B cell (primary cell): ENCODE measurements at regions not wholly inside any gene's neighbourhood (a gene's known extent, or its start where the extent isn't known, plus 50 kb on each side); places are given as distances from the start of the nearest gene placed in this dataset.

Experiments used
- EZH2 ChIP-seq: IDR thresholded peaks from 2 replicates; pipeline ENCODE4 v1.6.1; 2012; ENCODE audit warnings: borderline replicate concordance, low read depth, mild to moderate bottlenecking, moderate library complexity, low read length; ENCODE audit not compliant: insufficient read depth, poor library complexity, severe bottlenecking
- TF ChIP-seq, protein P1 (sequence below): fragments of 200-600 bp; IDR thresholded peaks from one replicate; pipeline ENCODE4 v1.8.0; 2022; ENCODE audit warnings: antibody characterized with exemption, mild to moderate bottlenecking

DNA sequence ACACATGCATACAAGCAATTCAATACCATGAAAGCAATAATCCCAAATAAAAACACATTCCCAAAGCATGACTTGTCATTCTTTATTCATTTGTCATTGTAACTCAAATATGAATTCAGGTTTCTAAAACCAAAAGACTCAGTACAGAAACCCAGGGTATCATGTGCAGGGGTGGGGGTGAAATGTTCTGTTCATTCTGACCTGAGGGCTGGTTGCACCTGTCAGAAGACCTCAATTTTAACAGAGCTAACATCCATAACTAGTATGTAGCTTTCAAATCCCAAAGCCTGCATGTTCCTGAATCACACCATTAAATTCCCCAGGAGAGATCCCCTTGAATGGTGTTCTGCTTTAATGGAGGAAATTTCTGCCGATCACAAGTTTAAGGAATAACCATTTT, 738.7 kb downstream of the MCTP2 start:
- TF ChIP-seq, protein P1, sequence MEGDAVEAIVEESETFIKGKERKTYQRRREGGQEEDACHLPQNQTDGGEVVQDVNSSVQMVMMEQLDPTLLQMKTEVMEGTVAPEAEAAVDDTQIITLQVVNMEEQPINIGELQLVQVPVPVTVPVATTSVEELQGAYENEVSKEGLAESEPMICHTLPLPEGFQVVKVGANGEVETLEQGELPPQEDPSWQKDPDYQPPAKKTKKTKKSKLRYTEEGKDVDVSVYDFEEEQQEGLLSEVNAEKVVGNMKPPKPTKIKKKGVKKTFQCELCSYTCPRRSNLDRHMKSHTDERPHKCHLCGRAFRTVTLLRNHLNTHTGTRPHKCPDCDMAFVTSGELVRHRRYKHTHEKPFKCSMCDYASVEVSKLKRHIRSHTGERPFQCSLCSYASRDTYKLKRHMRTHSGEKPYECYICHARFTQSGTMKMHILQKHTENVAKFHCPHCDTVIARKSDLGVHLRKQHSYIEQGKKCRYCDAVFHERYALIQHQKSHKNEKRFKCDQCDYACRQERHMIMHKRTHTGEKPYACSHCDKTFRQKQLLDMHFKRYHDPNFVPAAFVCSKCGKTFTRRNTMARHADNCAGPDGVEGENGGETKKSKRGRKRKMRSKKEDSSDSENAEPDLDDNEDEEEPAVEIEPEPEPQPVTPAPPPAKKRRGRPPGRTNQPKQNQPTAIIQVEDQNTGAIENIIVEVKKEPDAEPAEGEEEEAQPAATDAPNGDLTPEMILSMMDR, result no peak
- TF ChIP-seq EZH2, result no peak
